Lower leg skin (tissue), 3 donors: ENCODE measurements at regions not wholly inside any gene's neighbourhood (a gene's known extent, or its start where the extent isn't known, plus 50 kb on each side); places are given as distances from the start of the nearest gene placed in this dataset.

ENCODE experiments used
- CTCF ChIP-seq, 3 donors: fragments of 450-650 bp; IDR thresholded peaks; one replicate each; pipeline ENCODE4 v1.5.1; 2016; ENCODE audit warnings: antibody characterized with exemption in 3 of 3, mild to moderate bottlenecking in 3 of 3, moderate library complexity in 2 of 3
- POLR2A ChIP-seq, 2 donors: fragments of 450-650 bp; IDR thresholded peaks; one replicate each; pipeline ENCODE4 v1.6.1; 2016 to 2017; ENCODE audit warnings: antibody characterized with exemption in 2 of 2, mild to moderate bottlenecking in 1 of 2, moderate library complexity in 1 of 2

- TF ChIP-seq CTCF (IDR thresholded peaks at IDR 0.05), result no peak
- TF ChIP-seq POLR2A (IDR thresholded peaks at IDR 0.05), result no peak
These were observed 66.3 kb upstream of the SOX5 start for GRCh38 chr12:24015833-24016160.
